Suppressor macrophage treated with lipopolysaccharide for 1 hour (primary cell): ENCODE measurements at regions not wholly inside any gene's neighbourhood (a gene's known extent, or its start where the extent isn't known, plus 50 kb on each side); places are given as distances from the start of the nearest gene placed in this dataset.
"Not testable (repeated sequence)": the region's sequence is repeated elsewhere in the genome, so short reads cannot be mapped to it uniquely, and the experiment has no call there.

Source experiments
- DNase-seq, 3 donors: peaks; one replicate each; pipeline ENCODE4 v3.0.0-alpha.2; 2020 to 2022

GRCh38 chr20:17891131-17891530, 77.5 kb downstream of the SNX5 start:
- not testable (repeated sequence) for DNase-seq

DNA sequence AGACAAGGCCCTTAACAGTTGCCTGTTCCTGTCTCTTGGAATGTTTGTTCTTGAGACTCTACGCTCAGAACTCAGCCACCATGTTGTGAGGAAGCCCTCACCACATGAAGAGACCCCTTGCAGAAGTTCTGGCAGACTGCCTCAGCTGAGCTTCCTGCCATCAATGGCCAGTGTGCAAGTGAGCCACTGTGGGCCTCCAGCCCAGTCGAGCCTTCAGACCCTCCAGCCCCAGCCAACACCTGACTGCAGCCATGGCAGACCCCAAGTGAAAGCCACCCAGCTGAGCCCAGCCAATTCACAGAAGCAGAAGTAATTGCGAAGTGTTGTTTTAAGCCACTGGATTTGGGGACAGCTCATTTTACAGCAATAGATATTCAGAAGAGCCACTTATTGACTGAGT, 78.3 kb downstream of the SNX5 start:
- DNase-seq = no peak

DNA sequence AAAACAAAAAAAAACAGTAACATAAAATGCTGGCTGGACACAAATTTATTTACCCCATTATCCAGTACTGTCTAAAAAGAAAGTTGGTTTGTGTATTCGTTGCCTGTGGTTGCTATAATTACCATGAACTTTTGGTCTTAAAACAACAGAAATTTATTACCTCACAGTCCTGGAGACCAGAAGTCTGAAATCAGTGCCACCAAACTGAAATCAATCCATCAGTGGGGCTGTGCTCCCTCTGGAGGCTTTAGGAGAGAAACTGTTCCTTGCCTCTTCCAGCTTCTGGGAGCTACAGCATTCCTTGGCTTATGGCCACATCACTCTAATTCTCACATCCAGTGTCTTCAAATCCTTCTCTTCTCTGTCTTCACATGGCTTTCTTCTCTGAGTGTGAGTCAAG, 79.4 kb downstream of the SNX5 start:
- DNase-seq = no peak

- no peak for DNase-seq
These were observed 80.5 kb downstream of the SNX5 start for GRCh38 chr20:17888044-17888443.

GRCh38 chr20:17887331-17888030, 81.1 kb downstream of the SNX5 start:
- DNase-seq = no peak

GRCh38 chr20:17885544-17885943, 83.0 kb downstream of the SNX5 start:
- DNase-seq = peak; percentile 85 to 88 (median 88)

- no peak for DNase-seq
These were observed 83.5 kb downstream of the SNX5 start for GRCh38 chr20:17885076-17885475.

DNA sequence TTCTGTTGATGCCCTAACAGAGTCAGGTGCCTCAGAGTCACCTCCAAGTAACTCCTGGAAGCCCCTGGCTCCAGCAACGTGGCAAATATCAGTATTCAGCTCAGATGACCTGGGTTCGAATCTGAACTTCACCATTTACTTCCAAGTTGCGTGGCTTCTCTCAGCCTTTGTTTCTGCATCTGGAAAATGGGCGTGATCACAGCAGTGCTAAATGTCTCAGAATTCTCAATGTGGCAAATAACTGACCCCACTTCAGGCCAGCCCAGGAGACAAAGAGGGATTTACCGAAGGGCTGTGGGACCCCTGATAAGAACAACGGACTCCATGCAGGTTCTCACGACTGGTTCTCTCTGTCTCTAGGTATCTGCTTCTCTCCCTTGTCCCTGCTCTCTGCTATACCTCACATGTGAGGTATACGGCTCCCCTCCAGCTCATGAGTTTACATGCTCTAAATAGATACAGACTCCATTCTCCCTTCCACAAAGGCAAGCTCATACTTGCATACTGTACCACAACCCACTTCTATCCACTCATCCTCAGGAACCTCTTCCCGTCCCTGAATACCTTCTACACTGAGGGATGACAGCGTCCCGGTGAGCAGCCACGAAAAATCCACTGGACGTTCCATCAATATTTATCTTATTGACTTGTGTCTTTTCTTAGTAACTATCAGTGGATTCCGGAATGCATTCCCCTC, 84.1 kb downstream of the SNX5 start:
- no peak for DNase-seq

- no peak for DNase-seq
These were observed 84.8 kb downstream of the SNX5 start for GRCh38 chr20:17883592-17884306.

- no peak for DNase-seq
These were observed 85.6 kb downstream of the SNX5 start for GRCh38 chr20:17882834-17883591.

- no peak for DNase-seq
These were observed 86.3 kb downstream of the SNX5 start for GRCh38 chr20:17882065-17882833.

DNA sequence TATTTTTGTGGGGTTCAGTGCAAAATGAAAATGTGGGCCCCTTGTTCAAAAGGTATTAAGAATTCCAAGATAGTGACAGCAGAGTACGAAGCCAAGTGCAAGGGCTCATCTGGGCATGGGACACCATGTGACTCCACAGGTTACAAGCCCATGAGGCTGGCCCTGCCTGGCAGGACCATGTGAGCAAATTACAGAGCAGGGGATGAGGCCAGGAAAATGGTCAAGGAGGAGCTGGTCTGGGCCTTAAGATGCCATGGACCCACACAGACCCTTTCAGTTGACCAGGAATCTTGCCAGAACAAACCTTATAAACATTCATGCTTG, 86.9 kb downstream of the SNX5 start:
- no peak for DNase-seq

DNA sequence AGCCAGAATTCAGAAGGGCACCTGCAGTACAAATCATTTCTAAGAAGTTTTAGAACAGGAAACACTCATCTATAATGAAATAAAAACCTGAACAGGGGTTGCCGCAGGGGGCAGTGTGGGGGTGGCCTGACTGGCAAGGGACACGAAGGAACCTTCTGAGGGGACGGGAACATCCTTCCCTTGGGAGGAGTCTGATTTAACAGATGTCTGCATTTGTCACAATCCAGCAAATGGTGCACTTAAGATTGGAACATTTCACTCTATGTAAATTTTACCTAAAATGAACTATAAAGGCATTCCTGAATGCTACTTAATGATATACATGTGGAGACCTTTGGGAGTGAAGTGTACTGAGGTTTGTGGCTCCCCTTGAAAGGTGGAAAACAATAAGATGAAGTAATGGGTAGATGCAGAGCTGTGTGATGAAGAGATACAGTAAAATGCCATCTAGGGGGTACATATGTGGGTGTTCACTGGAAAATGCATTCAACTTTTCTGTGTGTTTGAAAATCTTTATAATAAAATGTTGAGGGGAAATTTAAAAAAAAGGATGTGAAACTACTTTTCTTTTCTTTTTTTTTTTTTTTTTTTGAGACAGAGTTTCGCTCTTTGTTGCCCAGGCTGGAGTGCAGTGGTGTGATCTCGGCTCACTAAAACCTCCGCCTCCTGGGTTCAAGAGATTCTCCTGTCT, 89.5 kb downstream of the SNX5 start:
- peak in 1 of 3 donors; percentile 27 for DNase-seq

GRCh38 chr20:17878069-17878911, 90.3 kb downstream of the SNX5 start:
- no peak for DNase-seq

DNA sequence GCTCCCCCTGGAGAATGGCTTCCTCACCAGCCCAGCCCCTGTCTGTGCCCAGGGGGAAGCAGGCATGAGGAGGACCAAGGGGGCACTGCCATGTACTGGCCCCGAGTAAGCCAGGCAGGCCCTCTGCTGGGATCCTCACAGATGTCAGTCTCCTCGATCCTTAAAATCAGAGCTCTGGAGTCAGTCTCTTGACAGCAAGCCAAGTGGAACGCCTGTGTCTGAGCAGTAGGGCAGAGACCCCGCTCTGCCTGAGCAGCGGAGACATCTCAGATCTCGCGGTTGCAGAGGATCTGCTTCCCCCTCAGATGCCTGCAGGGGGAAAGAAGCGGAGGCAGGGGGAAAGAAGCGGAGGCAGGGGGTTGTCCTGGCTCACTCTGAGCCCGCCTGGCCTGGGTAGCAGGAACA, 92.6 kb downstream of the SNX5 start:
- DNase-seq = no peak

- DNase-seq = no peak
These were observed 93.3 kb downstream of the SNX5 start for GRCh38 chr20:17875106-17875980.

DNA sequence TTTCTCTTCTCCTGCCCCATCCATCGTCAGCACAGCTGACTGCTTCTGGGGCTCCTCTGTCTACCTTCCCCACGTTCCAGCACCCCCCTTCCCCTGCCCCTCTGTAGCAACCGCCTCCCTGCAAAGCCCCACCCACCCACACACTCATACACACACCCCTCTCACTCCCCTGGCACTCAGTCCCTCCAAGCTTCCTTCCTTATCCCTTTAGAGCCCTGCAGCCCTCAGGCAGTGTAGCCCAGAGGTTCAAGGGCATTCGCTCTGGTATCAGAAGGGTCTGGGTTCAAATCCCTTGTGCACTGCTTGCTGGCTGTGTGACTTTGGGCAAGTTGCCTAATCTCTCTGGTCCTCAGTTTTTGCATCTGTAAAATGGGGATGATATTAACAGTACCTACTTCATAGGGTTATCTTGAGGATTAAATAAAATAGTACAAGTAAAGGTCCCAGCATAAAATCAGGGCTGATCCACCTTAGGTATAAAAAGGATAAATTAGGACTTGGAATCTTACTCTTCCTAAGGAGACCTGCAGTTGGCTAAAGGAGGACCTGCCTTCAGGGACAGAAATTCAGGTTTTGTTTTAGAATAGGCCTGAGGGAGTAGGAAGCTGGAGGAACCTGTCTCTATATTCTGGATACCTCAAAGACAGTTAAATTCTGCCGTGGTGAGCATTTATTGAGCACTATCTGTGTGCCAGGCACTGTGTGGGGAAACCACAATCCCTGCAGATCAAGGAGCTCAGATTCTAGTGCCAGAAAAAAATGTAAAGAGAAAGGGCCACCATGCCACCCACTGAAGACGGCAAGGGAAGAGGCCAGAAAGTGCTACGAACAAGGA, 94.1 kb downstream of the SNX5 start:
- DNase-seq = no peak

- peak in 2 of 3 donors; percentile 29 to 46 for DNase-seq
These were observed 95.0 kb downstream of the SNX5 start for GRCh38 chr20:17873410-17874270.
